Vagina (tissue), 2 donors: ENCODE measurements at regions not wholly inside any gene's neighbourhood (a gene's known extent, or its start where the extent isn't known, plus 50 kb on each side); places are given as distances from the start of the nearest gene placed in this dataset.
"Not testable (repeated sequence)": the region's sequence is repeated elsewhere in the genome, so short reads cannot be mapped to it uniquely, and the experiment has no call there.

ENCODE experiments used
- DNase-seq, 2 donors: peaks; one replicate each; pipeline ENCODE4 v3.0.0-alpha.2; 2017; ENCODE audit errors: extremely low spot score in 2 of 2
- H3K27ac ChIP-seq: fragments of 200-600 bp; sonication (generic); one replicate; pipeline ENCODE4 v1.5.1; 2019
- H3K27me3 ChIP-seq: fragments of 200-600 bp; sonication (generic); one replicate; pipeline ENCODE4 v1.5.1; 2019
- H3K36me3 ChIP-seq, 2 donors: fragments of 200-600 bp; sonication (generic); one replicate each; pipeline ENCODE4 v1.5.1; 2017 to 2019
- H3K4me1 ChIP-seq: fragments of 200-600 bp; sonication (generic); one replicate; pipeline ENCODE4 v1.5.1; 2019
- H3K4me3 ChIP-seq, 2 donors: fragments of 200-600 bp; sonication (generic); 1 replicate in 1 of 2; 2 replicates in 1 of 2; pipeline ENCODE4 v1.5.1; 2016 to 2019
- H3K9me3 ChIP-seq: fragments of 200-600 bp; sonication (generic); one replicate; pipeline ENCODE4 v1.5.1; 2019
- POLR2A ChIP-seq, 2 donors: fragments of 450-650 bp; IDR thresholded peaks; one replicate each; pipeline ENCODE4 v1.6.1; 2017; ENCODE audit warnings: antibody characterized with exemption in 2 of 2, mild to moderate bottlenecking in 2 of 2, moderate library complexity in 2 of 2
- POLR2AphosphoS5 ChIP-seq, 2 donors: sonication (generic); formaldehyde crosslinking; IDR thresholded peaks; one replicate each; pipeline ENCODE4 v1.9.0; 2017; ENCODE audit warnings: antibody characterized with exemption in 2 of 2, mild to moderate bottlenecking in 2 of 2, low read depth in 1 of 2; ENCODE audit not compliant: insufficient read depth in 1 of 2
- intact Hi-C: fragments of 100-400 bp; cut with DNase I; formaldehyde crosslinking; loops from one replicate; pipeline ENCODE4 v1.15.1; 2023
- TF ChIP-seq, protein P1 (sequence below), 3 experiments: fragments of 450-650 bp in 2 of 3; fragments of 200-600 bp in 1 of 3; sonication (generic) in 1 of 3; IDR thresholded peaks; one replicate each; pipeline ENCODE4 v1.5.1; 2017 to 2019; ENCODE audit warnings: antibody characterized with exemption in 3 of 3, mild to moderate bottlenecking in 2 of 3, moderate library complexity in 2 of 3

DNA sequence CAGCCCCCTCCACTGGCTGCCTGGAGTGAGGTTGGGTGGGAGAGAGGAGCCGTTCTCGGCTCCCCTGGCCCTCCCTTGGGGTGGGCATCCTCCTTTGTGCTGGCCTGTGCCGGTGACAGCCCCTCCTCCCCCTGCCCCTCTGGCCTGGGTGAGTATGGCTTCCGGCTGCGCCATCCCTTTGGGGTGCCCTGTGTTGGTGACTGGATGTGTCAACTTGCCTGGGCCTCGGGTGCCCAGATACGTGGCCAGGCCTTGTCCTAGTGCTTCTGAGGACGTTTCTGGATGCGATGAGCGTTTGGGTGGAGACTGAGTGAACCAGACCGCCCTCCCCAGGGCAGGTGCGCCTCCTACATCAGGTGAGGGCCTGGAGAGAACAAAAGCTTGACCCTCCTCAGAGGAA is 59.7 kb downstream of the PLXNA1 start:
- TF ChIP-seq, protein P1, sequence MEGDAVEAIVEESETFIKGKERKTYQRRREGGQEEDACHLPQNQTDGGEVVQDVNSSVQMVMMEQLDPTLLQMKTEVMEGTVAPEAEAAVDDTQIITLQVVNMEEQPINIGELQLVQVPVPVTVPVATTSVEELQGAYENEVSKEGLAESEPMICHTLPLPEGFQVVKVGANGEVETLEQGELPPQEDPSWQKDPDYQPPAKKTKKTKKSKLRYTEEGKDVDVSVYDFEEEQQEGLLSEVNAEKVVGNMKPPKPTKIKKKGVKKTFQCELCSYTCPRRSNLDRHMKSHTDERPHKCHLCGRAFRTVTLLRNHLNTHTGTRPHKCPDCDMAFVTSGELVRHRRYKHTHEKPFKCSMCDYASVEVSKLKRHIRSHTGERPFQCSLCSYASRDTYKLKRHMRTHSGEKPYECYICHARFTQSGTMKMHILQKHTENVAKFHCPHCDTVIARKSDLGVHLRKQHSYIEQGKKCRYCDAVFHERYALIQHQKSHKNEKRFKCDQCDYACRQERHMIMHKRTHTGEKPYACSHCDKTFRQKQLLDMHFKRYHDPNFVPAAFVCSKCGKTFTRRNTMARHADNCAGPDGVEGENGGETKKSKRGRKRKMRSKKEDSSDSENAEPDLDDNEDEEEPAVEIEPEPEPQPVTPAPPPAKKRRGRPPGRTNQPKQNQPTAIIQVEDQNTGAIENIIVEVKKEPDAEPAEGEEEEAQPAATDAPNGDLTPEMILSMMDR (IDR thresholded peaks at IDR 0.05), result no peak
- TF ChIP-seq POLR2AphosphoS5 (IDR thresholded peaks at IDR 0.05; ENCODE audit: insufficient read depth in 1 of 2, low read depth in 1 of 2), result no peak
- TF ChIP-seq POLR2A (IDR thresholded peaks at IDR 0.05), result no peak
- no peaks in the 10 kb centered on the region for H3K9me3 ChIP-seq
- H3K27ac ChIP-seq, result no peak overlapping the region
- intact Hi-C loops, result no loop called here
- peaks cover 10% of the 10 kb centered on the region for H3K4me1 ChIP-seq
- DNase-seq, result no peak
- H3K27me3 ChIP-seq, result no peaks in the 10 kb centered on the region
- no peaks in the 10 kb centered on the region for H3K36me3 ChIP-seq
- no peak overlapping the region for H3K4me3 ChIP-seq

DNA sequence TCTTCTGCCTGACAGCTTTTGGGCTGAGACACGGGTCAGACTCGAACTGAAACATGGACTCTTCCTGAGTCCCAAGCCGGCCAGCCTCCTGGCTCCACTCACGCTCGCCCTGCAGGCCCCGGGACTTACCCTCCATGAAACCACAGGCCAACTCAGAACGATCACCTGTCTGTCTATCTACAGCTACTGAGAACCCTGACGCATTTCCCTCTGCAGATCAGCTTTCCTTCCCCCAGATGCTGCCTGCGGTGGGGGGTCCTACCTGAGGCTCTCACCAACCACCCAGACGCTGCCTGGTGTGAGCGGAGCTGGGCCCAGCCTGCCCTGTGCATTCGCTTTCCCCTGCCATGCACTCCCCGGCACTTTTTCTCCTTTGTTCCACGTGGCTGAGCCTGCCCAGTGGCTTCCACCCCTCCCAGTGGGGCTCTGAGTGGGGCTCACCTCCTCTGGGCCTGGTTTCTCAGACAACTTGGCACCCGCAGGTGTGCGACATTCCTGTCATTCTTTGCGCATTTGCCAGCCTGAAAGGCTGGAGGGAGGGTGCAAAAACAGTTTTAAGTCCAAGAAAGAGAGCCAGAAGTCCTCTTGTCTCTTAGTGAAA is 60.2 kb downstream of the PLXNA1 start:
- Histone ChIP-seq H3K36me3 (no peaks in the 10 kb centered on the region), H3K4me1 (peaks cover 5% of the 10 kb centered on the region), H3K27ac (no peak overlapping the region), H3K27me3 (no peaks in the 10 kb centered on the region), H3K9me3 (no peaks in the 10 kb centered on the region), H3K4me3 (no peak overlapping the region)
- TF ChIP-seq POLR2AphosphoS5 (IDR thresholded peaks at IDR 0.05; ENCODE audit: insufficient read depth in 1 of 2, low read depth in 1 of 2), result no peak
- no peak for TF ChIP-seq POLR2A (IDR thresholded peaks at IDR 0.05)
- TF ChIP-seq, protein P1 (IDR thresholded peaks at IDR 0.05), result no peak
- intact Hi-C loops, result no loop called here
- no peak for DNase-seq

DNA sequence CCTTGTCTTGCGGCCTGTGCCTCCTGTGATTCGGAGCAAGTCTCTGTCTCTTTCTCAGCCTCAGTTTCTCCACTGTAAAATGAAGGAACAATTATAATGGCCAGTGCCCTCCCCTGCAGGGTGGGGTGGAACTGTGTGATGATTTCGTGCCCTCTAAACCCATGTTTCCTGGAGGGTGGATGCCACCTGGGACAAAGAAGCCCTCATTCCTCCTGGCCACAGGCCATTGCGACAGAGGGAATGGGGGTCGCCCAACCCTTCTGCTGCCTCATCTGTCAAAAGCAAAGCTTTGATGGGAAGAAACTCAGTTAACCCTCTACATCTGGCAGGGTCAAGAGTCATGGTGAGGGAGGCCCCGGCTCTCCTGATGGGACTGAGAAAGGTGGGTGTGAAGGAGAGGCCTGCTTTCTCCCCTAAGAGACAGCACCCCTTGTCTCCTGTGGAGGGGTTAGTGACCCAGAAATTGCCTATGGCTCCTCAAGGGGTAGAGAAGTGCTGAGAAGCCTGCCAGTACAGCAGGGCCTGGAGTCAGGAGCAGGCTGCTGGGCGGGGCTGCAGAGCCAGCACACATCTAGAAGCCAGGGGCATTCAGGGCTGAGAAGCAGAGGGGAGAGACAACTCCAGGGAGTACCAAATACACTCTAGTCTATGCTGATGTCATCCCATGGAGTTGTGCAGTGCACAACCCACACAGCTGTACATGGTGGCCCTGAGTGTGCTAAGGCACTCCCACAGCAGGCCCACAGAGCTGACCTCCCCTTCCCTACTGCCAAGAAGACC is 61.0 kb downstream of the PLXNA1 start:
- H3K27me3 ChIP-seq, result no peaks in the 10 kb centered on the region
- no peak overlapping the region for H3K4me3 ChIP-seq
- TF ChIP-seq, protein P1 (IDR thresholded peaks at IDR 0.05), result no peak
- TF ChIP-seq POLR2AphosphoS5 (IDR thresholded peaks at IDR 0.05; ENCODE audit: insufficient read depth in 1 of 2, low read depth in 1 of 2) (no peak), POLR2A (IDR thresholded peaks at IDR 0.05) (no peak)
- no peaks in the 10 kb centered on the region for H3K36me3 ChIP-seq
- H3K4me1 ChIP-seq, result peaks cover 5% of the 10 kb centered on the region
- no peaks in the 10 kb centered on the region for H3K9me3 ChIP-seq
- DNase-seq, result no peak
- intact Hi-C loops, result no loop called here
- H3K27ac ChIP-seq, result no peak overlapping the region

DNA sequence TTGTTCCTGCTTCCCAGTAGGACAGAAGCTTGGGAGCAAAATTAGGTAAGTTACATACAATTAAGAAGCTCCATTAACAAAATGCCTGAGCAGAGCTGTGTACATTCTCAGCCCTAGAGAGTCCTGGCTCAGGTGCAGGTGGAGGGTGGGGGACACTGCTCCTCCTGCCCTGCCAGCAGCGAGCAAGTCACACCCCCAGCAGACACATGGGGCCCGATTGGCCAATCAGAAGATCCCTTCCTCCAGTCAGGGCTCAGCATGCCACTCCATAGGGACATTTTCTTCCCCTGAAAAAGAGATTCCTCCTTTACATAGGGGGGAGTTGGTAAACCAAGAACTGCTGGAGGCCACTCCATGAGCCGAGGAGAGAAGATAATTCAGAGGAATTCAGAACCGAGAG is 62.1 kb downstream of the PLXNA1 start:
- DNase-seq, result no peak
- Histone ChIP-seq H3K27ac (no peak overlapping the region), H3K36me3 (no peaks in the 10 kb centered on the region), H3K4me3 (no peak overlapping the region), H3K4me1 (peaks cover 5% of the 10 kb centered on the region), H3K27me3 (no peaks in the 10 kb centered on the region), H3K9me3 (no peaks in the 10 kb centered on the region)
- TF ChIP-seq, protein P1 (IDR thresholded peaks at IDR 0.05), result no peak
- TF ChIP-seq POLR2AphosphoS5 (IDR thresholded peaks at IDR 0.05; ENCODE audit: insufficient read depth in 1 of 2, low read depth in 1 of 2), result no peak
- intact Hi-C loops, result no loop called here

DNA sequence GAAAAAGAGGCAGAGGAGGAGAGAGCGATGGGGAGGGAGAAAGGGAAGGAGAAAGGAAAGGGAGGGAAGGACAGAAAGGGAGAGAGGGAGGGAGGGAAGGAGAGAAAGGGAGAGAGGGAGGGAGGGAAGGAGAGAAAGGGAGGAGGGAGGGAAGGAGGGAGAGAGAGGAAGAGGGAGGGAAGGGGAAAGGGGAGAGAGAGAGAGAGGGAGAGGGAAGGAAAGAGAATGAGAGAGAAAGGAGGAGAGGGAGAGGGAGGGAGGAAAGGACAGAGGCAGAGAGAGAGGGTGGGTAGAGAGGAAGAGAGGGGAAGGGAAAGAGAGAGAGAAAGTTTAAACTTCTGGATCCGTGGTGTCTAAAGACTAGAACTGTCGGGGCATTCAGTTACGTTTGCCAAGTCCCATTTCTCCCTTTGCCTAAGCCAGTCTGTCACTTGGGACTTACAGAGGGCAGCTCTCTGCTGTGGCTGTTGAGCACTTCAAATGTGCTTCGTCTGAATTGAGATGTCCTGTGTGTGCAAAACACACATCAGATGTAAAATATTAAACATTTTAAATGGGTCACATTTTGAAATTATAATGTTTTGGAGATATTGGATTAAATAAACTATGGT is 62.6 kb downstream of the PLXNA1 start:
- DNase-seq, result no peak
- Histone ChIP-seq H3K27me3 (no peaks in the 10 kb centered on the region), H3K9me3 (no peaks in the 10 kb centered on the region), H3K4me3 (no peak overlapping the region), H3K27ac (no peak overlapping the region), H3K36me3 (no peaks in the 10 kb centered on the region), H3K4me1 (peaks cover 5% of the 10 kb centered on the region)
- intact Hi-C loops, result no loop called here
- TF ChIP-seq, protein P1 (IDR thresholded peaks at IDR 0.05), result no peak
- TF ChIP-seq POLR2AphosphoS5 (IDR thresholded peaks at IDR 0.05; ENCODE audit: insufficient read depth in 1 of 2, low read depth in 1 of 2) (no peak), POLR2A (IDR thresholded peaks at IDR 0.05) (no peak)

DNA sequence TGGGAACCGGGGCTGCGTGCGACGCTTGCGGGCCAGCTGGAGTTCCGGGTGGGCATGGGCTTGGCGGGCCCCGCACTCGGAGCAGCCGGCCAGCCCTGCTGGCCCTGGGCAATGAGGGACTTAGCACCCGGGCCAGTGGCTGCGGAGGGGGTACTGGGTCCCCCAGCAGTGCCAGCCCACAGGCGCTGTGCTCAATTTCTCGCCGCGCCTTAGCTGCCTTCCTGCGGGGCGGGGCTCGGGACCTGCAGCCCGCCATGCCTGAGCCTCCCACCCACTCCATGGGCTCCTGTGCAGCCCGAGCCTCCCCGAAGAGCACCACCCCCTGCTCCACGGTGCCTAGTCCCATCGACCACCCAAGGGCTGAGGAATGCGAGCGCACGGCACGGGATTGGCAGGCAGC is 63.8 kb downstream of the PLXNA1 start:
- H3K4me1 ChIP-seq, H3K36me3 ChIP-seq, H3K27ac ChIP-seq, H3K9me3 ChIP-seq, intact Hi-C loops, H3K27me3 ChIP-seq, DNase-seq, H3K4me3 ChIP-seq: not testable (repeated sequence)
